Activated CD4-positive, alpha-beta T cell treated with anti-CD3 and anti-CD28 coated beads, Interleukin-10, Interleukin-2, amounts not matched to agents 100 ng/mL and 50 ng/mL, durations not matched to agents 16 hours and 8 hours (primary cell): ENCODE measurements at regions not wholly inside any gene's neighbourhood (a gene's known extent, or its start where the extent isn't known, plus 50 kb on each side); places are given as distances from the start of the nearest gene placed in this dataset.

Source experiments
- DNase-seq: peaks from one replicate; pipeline ENCODE4 v3.0.0-alpha.2; 2020

DNA sequence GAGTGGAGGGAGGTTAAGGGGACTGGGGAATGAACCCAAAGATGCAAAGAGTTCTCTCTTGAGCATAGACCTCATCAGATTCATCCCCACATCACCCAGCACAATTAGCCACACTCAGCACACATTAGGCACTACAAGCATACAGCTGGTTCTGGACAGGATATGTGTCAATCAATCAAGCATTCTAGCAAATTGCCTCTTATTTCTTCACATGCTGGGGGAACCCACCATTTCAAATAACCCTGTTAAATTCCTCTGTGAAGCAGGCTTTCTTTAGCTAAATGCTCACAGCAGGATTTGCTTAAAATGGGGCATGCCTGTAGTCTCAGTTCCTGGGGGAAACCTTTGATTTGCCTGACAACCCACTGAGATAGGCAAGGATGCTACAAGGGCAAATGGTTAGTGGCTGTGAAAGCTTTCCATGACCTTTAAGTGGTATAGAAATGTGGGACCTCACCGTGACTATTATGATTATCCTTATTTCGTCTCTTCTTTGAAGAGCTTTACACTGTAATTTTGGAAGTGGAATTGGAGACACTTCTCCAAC, 193.4 kb upstream of the ZMIZ1 start:
- DNase-seq: no peak

DNA sequence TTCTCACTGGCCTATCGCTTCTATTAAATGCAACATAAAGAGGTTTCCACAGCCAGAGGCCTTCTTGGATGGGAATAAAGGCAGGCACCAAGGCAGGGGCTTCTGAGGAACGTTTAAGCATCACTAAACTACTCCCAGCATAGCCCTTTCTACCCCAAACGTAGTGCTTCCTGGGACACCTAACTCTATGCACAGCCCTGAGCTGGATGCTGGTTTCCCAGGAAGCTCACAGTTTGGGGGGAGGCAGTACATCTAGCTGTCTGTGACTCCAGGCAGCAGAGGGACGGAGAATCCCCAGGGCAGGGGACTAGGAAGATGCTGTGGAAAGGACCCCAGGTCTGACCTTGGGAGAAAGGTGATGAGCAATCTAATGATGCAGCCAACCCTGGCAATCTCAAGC, 192.8 kb upstream of the ZMIZ1 start:
- no peak for DNase-seq

DNA sequence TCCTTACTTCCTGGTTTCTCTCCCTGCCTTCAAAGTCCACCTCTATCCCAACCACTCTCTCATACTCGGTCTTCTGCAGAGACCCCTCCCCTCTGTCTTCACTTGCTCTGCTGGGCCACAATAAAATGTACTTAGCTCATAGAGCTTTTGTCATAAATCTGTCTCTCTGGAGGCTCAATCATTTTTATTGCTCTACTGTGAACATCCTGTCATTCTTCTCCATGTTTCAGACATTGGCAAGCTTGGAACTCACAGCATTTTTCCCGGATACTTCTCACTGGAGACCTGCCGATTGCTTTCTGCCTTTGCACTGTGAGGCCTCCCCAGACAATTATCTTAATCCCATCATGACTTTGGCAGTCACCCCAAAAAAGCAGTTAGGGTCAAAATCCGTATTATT, 192.3 kb upstream of the ZMIZ1 start:
- DNase-seq: no peak

DNA sequence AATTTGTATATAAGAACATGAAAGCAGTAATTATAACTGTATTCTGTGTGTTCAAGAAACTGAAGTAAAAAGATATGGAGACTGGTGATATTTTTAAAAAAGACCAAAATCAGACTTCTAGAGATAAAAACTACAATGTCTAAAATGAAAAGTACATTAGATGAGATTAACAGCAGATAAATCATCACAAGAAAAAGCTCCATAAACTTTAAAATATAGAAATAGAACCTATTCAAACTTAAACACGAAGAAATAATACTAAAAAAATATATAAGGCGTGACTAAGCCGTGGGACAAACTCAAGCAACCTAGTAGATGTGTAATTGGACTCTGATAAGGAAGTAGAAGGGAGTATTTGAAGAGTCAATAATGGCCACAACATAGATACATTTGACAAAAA, 189.1 kb upstream of the ZMIZ1 start:
- no peak for DNase-seq

DNA sequence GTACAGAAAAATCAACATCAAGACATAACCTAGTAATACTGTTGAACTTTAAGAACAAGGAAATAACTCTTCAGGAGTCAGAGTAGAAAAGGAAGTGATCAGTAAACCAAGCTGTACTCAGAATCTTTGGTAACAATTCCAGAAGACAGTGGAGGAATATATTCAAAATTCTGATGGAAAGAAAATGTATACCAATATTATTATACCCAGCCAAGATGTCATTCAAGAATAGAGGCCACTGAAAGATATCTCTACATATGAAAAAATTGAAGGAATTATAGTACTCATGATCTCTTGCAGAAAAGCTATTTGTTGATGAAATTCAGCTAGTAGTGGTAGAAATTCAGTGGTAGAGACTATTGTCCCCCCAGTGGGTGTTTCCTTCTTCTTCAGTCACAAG, 182.6 kb upstream of the ZMIZ1 start:
- DNase-seq: no peak

DNA sequence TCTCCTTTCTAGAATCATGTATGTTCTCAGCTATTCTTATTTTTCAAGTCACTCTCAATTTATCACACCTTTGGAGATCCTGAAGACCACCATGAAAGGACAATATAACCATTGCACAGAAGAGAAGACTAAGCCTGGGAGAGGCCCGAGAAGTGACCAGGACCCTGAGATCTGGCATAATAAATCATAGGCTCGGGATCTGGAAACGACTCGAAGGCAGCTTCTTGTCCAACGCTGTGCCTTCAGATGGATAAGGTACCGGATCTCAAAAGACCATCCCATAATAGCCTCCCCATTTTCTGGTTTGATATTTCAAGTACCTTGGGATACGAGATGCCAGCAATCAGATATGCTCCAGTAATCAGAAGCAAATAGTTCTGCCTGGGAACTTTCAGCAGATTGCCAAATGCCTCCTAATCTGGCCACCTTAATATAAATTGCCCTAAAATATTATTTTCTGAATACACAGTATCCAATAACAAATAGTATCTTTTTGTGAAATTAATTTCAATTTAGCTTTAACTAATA, 179.2 kb upstream of the ZMIZ1 start:
- no peak for DNase-seq

DNA sequence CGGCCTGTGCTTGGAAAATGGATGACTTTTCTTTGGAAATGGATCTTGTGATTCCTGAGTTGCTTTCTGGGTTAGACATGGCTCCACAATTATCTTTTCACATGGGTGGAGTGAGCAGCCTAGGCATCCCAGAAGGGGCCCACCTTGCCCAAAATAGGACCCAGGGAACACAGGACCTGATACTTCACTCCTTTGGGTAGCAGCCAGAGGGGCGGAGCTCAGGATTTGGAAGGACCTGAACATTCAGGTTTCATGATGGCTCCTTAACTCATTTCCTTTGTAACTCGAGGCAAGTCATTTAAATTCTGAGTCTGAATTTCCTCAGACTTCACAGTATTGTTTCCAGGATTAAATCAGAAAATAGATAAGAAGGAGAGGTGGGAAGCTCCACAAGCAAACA, 178.3 kb upstream of the ZMIZ1 start:
- DNase-seq: no peak

DNA sequence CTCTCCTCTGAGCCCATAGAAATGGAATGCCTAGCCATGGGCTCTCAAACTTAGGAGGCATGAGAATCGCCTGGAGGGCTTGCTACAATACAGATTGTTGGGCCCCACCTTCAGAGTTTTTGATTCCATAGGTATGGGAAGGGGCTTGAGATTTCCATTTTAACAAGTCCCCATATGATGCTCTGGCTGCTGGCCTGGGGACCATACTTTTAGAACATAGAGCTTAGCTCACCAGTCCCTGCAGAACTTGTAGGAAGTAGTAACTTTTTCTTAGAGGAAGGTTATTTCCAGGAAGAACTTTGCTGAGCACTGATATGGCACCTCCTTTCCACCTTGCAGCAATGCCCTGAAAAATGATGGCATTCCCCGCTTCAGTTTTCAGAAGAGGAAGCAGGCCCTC, 177.0 kb upstream of the ZMIZ1 start:
- no peak for DNase-seq

DNA sequence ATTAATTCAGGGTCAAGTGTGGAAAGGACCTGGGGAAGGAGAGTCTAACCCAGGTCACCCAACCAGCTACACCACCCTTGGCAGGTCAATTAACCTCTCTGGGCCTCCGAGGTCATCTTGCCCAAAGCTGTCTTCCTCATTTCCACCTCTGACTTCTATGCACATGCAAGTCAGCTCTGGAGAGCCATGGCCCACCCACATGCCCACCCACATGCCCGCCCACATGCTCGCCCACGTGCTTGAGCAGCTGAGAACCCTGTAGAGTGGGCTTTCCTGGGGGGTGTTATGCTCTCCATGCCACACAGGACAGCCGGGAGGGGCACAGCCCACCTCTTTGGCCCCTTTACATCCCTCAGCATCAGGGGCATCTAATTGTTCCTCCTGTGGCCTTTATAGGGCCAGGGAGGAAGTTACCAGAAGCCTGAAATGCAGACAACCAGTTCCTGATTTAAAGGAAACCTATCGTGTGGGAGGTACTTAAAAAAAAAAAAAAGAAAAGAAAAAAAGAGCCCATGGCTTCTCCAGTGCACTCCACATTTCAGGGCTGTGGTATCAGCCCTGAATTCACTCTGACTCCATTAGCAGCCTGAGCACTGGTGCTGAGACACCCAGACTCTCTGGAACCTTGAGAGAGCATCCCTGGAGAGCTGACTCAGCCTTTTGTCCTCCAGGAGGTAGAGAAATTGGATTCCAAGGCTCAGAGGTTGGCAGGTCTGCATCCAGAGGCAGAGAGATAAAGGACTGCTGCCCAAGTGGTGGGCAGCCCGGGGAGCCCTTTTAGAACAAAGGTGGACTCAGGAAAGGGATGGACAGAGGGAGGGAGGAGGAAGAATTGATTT, 176.2 kb upstream of the ZMIZ1 start:
- DNase-seq: no peak

DNA sequence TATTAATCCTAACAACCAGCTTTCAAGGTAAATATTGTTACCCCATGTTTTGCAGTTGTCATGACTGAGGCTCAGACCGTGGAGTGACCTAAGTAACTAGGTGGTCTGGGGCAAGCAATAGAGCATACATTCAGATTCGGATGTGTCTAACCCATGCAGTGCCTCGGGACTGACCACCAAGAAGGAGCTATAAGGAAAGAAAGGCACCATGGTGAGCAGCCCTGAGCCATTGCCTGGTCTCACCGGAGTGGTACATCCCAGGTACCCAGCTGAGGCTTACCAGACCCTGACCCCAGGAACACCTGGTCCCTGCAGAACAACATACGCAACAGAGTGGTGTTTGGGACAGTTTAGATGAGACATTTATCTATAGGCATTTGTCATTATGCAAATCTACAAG, 175.5 kb upstream of the ZMIZ1 start:
- no peak for DNase-seq

DNA sequence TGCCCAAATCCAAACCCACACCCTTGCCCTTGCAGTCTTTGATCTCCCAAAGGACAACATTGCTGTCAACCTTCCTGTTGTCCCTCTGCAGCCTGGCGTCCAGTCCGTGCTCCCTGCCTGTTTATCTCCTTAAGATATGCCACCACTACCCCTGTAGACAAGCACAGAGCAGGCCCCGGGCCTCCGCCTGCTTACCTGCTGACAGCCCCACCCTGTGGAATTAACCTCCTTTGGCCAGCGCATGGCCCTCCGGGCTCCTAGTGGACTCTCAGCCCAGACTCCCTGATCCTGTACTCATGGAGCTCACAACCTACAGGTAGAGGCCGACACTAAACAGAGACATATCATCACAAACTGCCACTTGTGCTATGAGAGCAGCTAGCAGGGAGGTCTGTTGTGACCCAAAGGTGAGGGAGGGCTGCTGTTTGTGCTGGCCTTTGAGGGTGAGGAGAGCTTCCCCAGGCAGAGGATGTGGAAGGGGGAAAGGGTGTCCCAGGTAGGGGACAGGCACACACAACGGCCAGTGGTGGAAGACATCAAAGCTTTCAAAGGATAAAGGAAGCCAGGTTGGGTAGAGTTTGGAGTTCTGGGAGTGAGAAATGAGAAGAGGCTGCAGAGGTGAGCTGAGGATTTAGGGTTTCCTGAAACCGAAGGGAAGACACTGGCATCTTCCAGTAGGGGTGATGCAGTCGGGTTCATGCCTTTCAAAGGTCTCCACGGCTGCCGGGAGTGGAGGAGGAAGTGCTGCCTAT, 174.5 kb upstream of the ZMIZ1 start:
- no peak for DNase-seq

DNA sequence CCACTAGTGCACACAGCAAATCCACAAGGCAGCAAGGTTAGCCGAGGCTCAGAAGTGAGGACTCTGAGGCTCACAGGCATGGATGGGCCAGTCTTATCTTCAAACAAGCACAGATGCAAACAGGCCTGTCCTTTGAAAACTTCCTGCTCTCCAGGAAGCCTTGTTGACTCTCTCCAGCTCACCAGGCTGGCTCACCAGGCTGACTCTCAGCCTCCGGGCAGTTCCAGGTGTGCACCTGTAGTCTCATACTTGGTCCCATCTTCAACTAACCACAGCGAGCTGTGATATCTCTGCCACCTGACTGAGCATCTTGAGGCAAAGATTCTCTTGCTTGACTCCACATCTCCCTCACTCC, 173.9 kb upstream of the ZMIZ1 start:
- no peak for DNase-seq

DNA sequence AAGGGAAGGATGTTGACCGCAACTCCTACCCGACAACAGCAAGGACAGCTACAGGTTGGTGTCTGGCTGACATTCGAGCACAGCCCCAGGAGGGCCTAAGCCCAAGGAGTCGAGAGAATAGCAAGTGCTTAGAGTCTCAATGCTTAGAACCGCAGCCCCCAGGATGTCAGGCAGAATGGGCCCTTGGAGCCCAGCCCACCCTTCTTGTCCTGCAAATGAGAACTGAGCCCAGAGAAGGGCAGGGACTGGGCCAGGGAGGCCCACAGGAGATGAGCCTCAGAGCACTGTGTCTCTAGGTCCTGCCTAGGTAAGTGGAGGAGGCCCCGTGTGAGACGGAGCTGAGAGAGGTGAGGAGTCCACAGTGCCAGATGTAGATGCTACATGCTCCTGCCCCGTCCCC, 173.3 kb upstream of the ZMIZ1 start:
- no peak for DNase-seq

DNA sequence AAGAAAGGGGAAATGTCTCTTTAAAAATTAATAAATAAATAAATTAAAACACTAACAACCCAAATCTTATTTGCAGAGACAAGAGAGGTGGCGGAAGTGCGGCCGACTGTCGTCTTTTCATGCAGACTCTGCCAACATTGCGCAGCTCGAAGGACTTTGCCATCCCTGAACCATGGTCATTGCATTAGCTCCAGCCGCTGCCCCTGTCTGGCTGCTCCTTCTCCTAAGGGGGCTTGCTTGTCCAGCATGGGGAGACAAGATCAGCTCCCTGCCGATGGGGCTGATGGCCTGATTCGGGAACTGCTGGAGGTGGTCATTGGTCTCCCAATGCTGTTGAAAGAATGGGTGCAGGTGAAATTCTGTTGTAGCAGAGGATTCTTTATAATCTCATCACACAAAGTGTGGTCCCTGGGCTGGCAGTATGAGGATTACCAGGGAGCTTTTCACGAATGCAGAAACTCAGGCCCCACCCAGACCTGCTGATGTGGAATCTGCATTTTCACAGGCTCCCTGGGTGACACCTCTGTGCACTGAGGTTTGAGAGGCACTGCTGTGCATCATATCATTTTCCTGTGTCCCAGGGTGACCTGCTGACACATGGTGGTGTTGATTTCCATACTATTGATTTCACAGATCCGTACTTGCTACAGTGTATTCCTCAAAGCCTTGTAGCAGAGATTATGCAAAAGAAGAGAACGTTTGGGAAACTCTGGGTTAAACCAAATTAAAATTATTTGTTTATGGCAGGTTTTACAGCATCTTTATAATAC, 172.4 kb upstream of the ZMIZ1 start:
- DNase-seq: no peak

DNA sequence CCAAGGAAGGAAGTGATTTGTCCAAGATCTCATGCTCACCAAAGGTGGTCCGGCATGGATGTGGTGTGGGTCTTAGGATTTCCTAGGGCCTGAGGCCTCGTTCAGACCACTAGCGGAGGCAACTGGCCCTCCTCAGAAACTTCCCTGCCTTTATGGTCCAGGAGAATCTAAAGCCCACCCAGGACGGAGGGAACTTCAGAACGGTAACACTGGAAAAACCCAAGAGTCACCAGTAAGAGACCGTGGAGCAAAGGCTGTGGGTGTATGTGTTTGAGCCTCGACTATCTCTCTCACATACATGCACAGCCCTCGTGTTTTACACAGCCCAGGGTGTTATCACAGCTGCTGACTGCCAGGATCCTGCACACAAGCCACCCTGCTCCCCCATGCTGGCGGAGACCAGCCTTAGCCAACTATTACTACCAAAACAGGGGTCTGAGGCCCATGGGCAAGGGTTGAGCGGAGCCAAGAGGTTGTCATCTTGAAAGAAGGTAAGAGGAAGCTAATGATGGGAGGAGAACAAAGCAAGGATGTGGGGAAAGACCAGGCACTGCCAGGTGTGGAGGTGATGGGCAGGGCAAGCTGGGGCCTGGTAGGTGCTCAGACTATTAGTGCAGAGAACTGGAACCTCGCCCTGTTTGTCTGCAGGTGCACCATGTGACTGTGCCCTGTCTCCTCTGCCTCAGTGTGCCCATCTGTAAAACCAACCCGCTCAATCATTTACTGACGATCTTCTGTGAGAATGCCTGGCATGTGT, 170.2 kb upstream of the ZMIZ1 start:
- DNase-seq: no peak

DNA sequence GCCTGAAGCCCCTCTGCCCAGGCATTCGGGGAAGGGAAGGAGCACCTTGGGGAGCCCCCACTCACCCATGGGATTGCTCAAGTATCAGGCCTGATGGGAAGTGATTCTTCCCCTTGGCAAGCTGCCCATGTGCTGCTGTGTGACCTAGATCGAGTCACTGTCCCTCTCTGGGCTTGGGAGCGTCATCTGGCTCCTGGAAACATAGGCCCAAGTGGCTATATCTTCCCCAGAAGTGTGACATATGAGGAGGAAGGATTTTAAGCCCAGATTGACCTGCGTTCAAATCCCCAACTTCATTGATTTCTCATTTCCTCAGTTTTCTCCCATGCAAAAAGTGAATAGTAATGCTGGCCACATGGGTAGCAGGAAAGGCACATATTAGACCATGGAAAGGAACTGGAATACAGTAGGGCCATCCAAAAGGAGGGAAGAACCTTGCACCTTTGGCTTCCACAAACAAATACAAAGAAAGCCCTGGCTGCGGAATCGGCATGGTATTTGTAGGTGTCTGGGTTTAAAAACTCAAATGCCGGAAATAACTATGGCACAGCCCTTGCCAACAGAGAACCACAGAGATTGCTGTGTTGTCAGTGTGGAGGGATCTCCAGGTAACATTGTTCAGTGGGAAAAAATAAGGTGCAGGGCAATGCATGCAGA, 169.5 kb upstream of the ZMIZ1 start:
- no peak for DNase-seq

DNA sequence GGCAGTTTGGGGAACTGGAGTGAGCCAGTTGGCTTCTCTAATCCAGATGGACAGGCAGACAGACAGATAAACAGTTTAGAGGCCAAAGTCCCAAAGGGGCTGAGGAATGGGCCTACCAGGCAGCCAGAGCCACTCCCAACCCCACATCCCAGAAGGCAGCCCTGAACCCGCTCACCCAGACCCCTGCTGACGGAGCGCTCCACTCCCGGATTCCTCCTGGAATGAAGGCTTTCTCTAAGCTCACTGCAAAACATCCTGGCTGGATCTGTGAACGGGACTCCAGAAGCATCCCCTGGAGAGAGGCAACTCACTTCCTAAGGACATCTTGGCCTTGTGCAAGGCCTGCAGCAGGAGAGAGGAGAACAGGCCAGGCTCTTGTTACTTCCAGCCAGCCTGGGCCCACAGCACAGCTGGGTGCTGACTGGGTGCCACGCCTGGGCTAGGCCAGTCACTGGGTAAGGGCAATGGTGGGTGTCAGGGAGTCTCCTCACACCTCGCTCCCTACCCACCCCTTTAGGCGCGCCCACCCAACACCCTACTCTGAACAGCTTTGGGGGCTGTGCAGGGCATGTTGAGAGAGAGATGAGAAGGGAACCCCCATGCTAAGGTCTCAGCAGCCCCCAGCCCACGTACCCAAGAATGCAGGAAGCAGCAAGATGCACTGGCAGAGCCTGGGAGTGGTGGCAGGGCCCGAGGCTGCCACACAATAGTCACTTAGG, 168.6 kb upstream of the ZMIZ1 start:
- DNase-seq: no peak

DNA sequence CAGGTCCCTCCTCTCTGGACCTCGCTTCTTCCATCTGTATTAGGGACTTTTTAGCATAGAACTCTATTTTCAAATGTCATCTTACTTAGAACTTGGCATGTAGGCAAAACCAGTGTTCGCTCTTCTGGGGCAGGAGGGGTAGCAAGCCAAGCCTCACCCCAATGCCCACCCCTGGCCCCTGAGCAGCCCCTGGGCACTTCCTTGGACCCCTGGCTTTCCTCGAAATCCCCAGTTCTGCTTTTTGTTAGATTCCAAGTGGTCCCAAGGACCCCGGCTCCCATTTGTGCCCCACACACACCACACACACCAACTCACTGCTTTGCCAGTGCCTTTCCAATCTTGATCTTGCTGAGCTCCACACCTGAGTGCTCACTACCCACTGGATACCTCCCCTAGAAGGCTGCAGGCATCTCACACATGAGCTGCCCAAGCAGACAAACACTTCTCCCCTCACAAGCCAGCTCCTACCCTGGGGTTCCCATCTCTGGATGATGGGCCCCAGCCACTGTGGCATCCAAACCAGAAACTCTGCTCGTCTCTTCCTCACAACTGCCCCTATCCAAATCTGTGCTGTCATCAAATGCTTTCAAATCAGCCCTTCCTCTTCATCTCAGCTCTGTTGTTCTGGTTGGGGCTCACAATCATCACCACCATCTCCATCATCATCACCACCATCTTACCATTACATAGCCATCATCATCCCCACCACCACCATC, 167.9 kb upstream of the ZMIZ1 start:
- DNase-seq: no peak

DNA sequence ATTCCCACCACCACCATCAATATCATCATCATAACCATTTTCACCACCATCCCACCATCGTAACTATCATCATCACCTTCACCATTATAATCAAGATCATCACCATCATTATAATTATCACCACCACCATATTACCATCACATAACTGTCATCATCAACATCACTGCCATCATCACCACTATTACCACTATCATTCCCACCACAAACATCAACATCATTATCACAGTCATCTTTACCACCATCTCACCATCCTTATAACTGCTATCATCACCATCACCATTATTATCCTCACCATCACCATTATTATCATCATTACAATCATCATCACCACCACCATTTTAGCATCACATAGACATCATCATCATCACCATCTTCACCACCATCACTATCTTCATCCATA, 167.1 kb upstream of the ZMIZ1 start:
- DNase-seq: no peak

DNA sequence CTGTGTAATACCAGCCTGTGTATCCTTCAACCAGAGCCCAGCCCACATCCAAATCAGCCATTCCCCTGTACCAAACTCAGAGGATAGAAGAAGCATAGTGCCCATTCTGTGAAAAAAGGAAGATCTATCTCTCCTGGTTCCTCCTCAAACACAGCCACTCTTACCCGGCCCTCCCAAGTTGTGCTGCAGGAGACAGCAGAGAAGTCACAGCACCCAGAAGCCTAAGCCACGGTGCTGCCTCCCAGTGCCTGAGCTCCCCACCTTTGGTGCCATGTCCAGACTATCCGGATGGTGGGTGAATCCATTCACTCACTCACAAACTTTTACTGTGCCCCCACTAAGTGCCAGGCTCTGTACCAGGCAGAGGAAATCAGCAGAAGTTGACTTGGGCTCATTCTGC, 166.0 kb upstream of the ZMIZ1 start:
- no peak for DNase-seq
